RKO (cell line): ENCODE measurements at regions not wholly inside any gene's neighbourhood (a gene's known extent, or its start where the extent isn't known, plus 50 kb on each side); places are given as distances from the start of the nearest gene placed in this dataset.
"Not testable (repeated sequence)": the region's sequence is repeated elsewhere in the genome, so short reads cannot be mapped to it uniquely, and the experiment has no call there.

Experiments
- DNase-seq: peaks from one replicate; pipeline ENCODE4 v3.0.0-alpha.2; 2016; ENCODE audit warnings: low spot score

GRCh38 chr15:21024235-21024987 is 158.3 kb upstream of the POTEB2 start:
- not testable (repeated sequence) for DNase-seq

GRCh38 chr15:21018176-21018575 is 152.1 kb upstream of the POTEB2 start:
- not testable (repeated sequence) for DNase-seq

- not testable (repeated sequence) for DNase-seq
Observed at GRCh38 chr15:21017326-21017725, 151.2 kb upstream of the POTEB2 start.

GRCh38 chr15:21016589-21016988 is 150.5 kb upstream of the POTEB2 start:
- DNase-seq = not testable (repeated sequence)

- not testable (repeated sequence) for DNase-seq
Observed at GRCh38 chr15:21015171-21015570, 149.1 kb upstream of the POTEB2 start.

- DNase-seq = not testable (repeated sequence)
Observed at GRCh38 chr15:21013308-21013707, 147.2 kb upstream of the POTEB2 start.

GRCh38 chr15:21009651-21010050 is 143.5 kb upstream of the POTEB2 start:
- not testable (repeated sequence) for DNase-seq

GRCh38 chr15:21003459-21003858 is 137.3 kb upstream of the POTEB2 start:
- DNase-seq = not testable (repeated sequence)

GRCh38 chr15:21001950-21002349 is 135.8 kb upstream of the POTEB2 start:
- not testable (repeated sequence) for DNase-seq

- DNase-seq = not testable (repeated sequence)
Observed at GRCh38 chr15:20991691-20992090, 125.6 kb upstream of the POTEB2 start.

- DNase-seq = not testable (repeated sequence)
Observed at GRCh38 chr15:20991253-20991652, 125.1 kb upstream of the POTEB2 start.

GRCh38 chr15:20986775-20987174 is 120.7 kb upstream of the POTEB2 start:
- not testable (repeated sequence) for DNase-seq

GRCh38 chr15:20978057-20978456 is 111.9 kb upstream of the POTEB2 start:
- DNase-seq = not testable (repeated sequence)

GRCh38 chr15:20972762-20973161 is 106.6 kb upstream of the POTEB2 start:
- not testable (repeated sequence) for DNase-seq

- not testable (repeated sequence) for DNase-seq
Observed at GRCh38 chr15:20959299-20959698, 93.2 kb upstream of the POTEB2 start.

- not testable (repeated sequence) for DNase-seq
Observed at GRCh38 chr15:20929322-20929721, 63.2 kb upstream of the POTEB2 start.
